Lower leg skin (tissue), 3 donors: ENCODE measurements at regions not wholly inside any gene's neighbourhood (a gene's known extent, or its start where the extent isn't known, plus 50 kb on each side); places are given as distances from the start of the nearest gene placed in this dataset.

Experiments
- POLR2A ChIP-seq, 2 donors: fragments of 450-650 bp; IDR thresholded peaks; one replicate each; pipeline ENCODE4 v1.6.1; 2016 to 2017; ENCODE audit warnings: antibody characterized with exemption in 2 of 2, mild to moderate bottlenecking in 1 of 2, moderate library complexity in 1 of 2
- TF ChIP-seq, protein P1 (sequence below), 3 donors: fragments of 450-650 bp; IDR thresholded peaks; one replicate each; pipeline ENCODE4 v1.5.1; 2016; ENCODE audit warnings: antibody characterized with exemption in 3 of 3, mild to moderate bottlenecking in 3 of 3, moderate library complexity in 2 of 3

DNA sequence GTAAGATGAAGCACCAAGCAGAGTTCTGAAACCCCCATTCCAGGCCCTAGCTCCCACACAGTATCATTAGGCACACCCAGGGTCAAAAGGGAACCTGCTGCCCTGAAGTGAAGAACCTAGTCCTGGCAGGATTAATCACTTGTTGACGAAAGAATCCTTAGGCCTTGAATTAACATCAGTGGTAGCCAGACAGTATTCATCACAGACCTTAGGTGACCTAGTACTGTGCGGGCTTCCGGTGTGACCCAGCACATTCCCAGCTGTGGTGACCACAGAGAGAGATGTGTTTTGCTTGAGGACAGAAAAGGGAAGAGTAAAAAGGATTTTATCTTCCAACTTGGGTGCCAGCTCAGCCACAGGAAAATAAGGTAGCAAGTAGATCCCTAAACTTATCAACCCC is 1071.4 kb upstream of the FAM98A start:
- TF ChIP-seq, protein P1, sequence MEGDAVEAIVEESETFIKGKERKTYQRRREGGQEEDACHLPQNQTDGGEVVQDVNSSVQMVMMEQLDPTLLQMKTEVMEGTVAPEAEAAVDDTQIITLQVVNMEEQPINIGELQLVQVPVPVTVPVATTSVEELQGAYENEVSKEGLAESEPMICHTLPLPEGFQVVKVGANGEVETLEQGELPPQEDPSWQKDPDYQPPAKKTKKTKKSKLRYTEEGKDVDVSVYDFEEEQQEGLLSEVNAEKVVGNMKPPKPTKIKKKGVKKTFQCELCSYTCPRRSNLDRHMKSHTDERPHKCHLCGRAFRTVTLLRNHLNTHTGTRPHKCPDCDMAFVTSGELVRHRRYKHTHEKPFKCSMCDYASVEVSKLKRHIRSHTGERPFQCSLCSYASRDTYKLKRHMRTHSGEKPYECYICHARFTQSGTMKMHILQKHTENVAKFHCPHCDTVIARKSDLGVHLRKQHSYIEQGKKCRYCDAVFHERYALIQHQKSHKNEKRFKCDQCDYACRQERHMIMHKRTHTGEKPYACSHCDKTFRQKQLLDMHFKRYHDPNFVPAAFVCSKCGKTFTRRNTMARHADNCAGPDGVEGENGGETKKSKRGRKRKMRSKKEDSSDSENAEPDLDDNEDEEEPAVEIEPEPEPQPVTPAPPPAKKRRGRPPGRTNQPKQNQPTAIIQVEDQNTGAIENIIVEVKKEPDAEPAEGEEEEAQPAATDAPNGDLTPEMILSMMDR (IDR thresholded peaks at IDR 0.05): no peak
- no peak for TF ChIP-seq POLR2A (IDR thresholded peaks at IDR 0.05)
